GM23338 (cell line): ENCODE measurements at regions not wholly inside any gene's neighbourhood (a gene's known extent, or its start where the extent isn't known, plus 50 kb on each side); places are given as distances from the start of the nearest gene placed in this dataset.

Source experiments
- TF ChIP-seq, protein P1 (sequence below), 2 experiments: fragments of 200-600 bp in 1 of 2; sonication (generic) in 1 of 2; conservative IDR thresholded peaks; 2 replicates each; pipeline versions ENCODE4 v1.5.1 to v1.6.1; 2016 to 2017; ENCODE audit warnings: antibody characterized with exemption in 2 of 2, low read depth in 2 of 2, mild to moderate bottlenecking in 2 of 2, moderate library complexity in 1 of 2
- TF ChIP-seq, protein P2 (sequence below): IDR thresholded peaks from one replicate; pipeline ENCODE4 v1.6.1; 2018; ENCODE audit warnings: antibody characterized with exemption; ENCODE audit not compliant: unreplicated experiment

DNA sequence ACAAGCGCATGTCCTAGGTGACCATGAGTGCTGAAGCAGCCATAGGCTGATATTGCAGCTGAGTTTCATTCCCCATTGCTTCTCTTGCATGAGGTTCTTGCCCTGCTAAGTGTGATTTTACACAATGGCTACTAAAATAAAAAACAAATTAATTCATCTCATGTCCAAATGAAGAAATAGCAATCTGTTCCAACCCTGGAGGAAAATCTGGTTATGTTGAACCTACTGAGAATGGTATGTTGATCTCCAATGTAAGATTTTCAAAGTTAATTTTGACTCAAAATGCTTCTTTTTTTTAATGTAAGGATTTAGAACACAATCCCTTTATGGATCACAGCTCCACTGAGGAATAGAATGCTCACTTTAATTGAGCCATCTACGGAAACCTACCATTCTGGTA is 254.2 kb upstream of the CRBN start:
- TF ChIP-seq, protein P1, sequence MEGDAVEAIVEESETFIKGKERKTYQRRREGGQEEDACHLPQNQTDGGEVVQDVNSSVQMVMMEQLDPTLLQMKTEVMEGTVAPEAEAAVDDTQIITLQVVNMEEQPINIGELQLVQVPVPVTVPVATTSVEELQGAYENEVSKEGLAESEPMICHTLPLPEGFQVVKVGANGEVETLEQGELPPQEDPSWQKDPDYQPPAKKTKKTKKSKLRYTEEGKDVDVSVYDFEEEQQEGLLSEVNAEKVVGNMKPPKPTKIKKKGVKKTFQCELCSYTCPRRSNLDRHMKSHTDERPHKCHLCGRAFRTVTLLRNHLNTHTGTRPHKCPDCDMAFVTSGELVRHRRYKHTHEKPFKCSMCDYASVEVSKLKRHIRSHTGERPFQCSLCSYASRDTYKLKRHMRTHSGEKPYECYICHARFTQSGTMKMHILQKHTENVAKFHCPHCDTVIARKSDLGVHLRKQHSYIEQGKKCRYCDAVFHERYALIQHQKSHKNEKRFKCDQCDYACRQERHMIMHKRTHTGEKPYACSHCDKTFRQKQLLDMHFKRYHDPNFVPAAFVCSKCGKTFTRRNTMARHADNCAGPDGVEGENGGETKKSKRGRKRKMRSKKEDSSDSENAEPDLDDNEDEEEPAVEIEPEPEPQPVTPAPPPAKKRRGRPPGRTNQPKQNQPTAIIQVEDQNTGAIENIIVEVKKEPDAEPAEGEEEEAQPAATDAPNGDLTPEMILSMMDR (conservative IDR thresholded peaks at IDR 0.05; ENCODE audit: low read depth in 2 of 2), result no peak
- TF ChIP-seq, protein P2, sequence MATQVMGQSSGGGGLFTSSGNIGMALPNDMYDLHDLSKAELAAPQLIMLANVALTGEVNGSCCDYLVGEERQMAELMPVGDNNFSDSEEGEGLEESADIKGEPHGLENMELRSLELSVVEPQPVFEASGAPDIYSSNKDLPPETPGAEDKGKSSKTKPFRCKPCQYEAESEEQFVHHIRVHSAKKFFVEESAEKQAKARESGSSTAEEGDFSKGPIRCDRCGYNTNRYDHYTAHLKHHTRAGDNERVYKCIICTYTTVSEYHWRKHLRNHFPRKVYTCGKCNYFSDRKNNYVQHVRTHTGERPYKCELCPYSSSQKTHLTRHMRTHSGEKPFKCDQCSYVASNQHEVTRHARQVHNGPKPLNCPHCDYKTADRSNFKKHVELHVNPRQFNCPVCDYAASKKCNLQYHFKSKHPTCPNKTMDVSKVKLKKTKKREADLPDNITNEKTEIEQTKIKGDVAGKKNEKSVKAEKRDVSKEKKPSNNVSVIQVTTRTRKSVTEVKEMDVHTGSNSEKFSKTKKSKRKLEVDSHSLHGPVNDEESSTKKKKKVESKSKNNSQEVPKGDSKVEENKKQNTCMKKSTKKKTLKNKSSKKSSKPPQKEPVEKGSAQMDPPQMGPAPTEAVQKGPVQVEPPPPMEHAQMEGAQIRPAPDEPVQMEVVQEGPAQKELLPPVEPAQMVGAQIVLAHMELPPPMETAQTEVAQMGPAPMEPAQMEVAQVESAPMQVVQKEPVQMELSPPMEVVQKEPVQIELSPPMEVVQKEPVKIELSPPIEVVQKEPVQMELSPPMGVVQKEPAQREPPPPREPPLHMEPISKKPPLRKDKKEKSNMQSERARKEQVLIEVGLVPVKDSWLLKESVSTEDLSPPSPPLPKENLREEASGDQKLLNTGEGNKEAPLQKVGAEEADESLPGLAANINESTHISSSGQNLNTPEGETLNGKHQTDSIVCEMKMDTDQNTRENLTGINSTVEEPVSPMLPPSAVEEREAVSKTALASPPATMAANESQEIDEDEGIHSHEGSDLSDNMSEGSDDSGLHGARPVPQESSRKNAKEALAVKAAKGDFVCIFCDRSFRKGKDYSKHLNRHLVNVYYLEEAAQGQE, result no peak
